SK-N-SH treated with all-trans-retinoic acid at 6 μM for 48 hours (cell line): ENCODE measurements at regions not wholly inside any gene's neighbourhood (a gene's known extent, or its start where the extent isn't known, plus 50 kb on each side); places are given as distances from the start of the nearest gene placed in this dataset.

ENCODE experiments used
- ATAC-seq: fragments of 200-7000 bp; cut with Tn5 transposase; 3 replicates; pipeline ENCODE4 v1.9.1; 2020; ENCODE audit warnings: mild to moderate bottlenecking, moderate library complexity
- ARNTL ChIP-seq: fragments of 450-650 bp; formaldehyde crosslinking; IDR thresholded peaks from 2 replicates; pipeline ENCODE4 v1.5.0; 2020; ENCODE audit warnings: low read depth, mild to moderate bottlenecking, moderate library complexity, borderline replicate concordance
- CSDC2 ChIP-seq: fragments of 250-450 bp; sonication (Bioruptor Pico); IDR thresholded peaks from 2 replicates; pipeline ENCODE4 v1.5.0; 2020; ENCODE audit warnings: mild to moderate bottlenecking, moderate library complexity
- ESRRG ChIP-seq: fragments of 250-450 bp; sonication (Bioruptor Pico); IDR thresholded peaks from 2 replicates; pipeline ENCODE4 v1.6.1; 2021; ENCODE audit warnings: mild to moderate bottlenecking
- GLIS3 ChIP-seq: fragments of 250-450 bp; sonication (Bioruptor Pico); IDR thresholded peaks from 2 replicates; pipeline ENCODE4 v1.5.0; 2020; ENCODE audit warnings: mild to moderate bottlenecking, moderate library complexity
- ISL1 ChIP-seq: fragments of 250-450 bp; sonication (Bioruptor Pico); IDR thresholded peaks from 2 replicates; pipeline ENCODE4 v2.1.2; 2022; ENCODE audit warnings: mild to moderate bottlenecking, moderate library complexity
- OSR1 ChIP-seq: fragments of 250-450 bp; sonication (Bioruptor Pico); IDR thresholded peaks from 2 replicates; pipeline ENCODE4 v1.8.0; 2022; ENCODE audit warnings: moderate library complexity, mild to moderate bottlenecking, inconsistent platforms
- PPARA ChIP-seq: fragments of 250-450 bp; sonication (Bioruptor Pico); IDR thresholded peaks from 2 replicates; pipeline ENCODE4 v1.5.0; 2020; ENCODE audit warnings: mild to moderate bottlenecking, borderline replicate concordance
- RARB ChIP-seq: fragments of 250-450 bp; sonication (Bioruptor Pico); IDR thresholded peaks from 2 replicates; pipeline ENCODE4 v1.8.0; 2021; ENCODE audit warnings: mild to moderate bottlenecking, moderate library complexity
- SNAI2 ChIP-seq: fragments of 250-450 bp; sonication (Bioruptor Pico); IDR thresholded peaks from 2 replicates; pipeline ENCODE4 v1.5.0; 2020; ENCODE audit warnings: mild to moderate bottlenecking, moderate library complexity
- TOX ChIP-seq: fragments of 250-450 bp; sonication (Bioruptor Pico); IDR thresholded peaks from 2 replicates; pipeline ENCODE4 v1.8.0; 2021; ENCODE audit warnings: mild to moderate bottlenecking, moderate library complexity, borderline replicate concordance
- ZC3H10 ChIP-seq: fragments of 250-450 bp; sonication (Bioruptor Pico); IDR thresholded peaks from 2 replicates; pipeline ENCODE4 v1.5.1; 2021; ENCODE audit warnings: mild to moderate bottlenecking, moderate library complexity
- ZFP30 ChIP-seq: fragments of 450-650 bp; formaldehyde crosslinking; IDR thresholded peaks from 2 replicates; pipeline ENCODE4 v1.5.0; 2022; ENCODE audit warnings: mild to moderate bottlenecking, moderate library complexity
- ZNF565 ChIP-seq: fragments of 450-650 bp; formaldehyde crosslinking; conservative IDR thresholded peaks from 2 replicates; pipeline ENCODE4 v1.5.0; 2020; ENCODE audit warnings: low read depth, mild to moderate bottlenecking, moderate library complexity
- ZNF70 ChIP-seq: fragments of 450-650 bp; formaldehyde crosslinking; IDR thresholded peaks from 2 replicates; pipeline ENCODE4 v1.5.0; 2020; ENCODE audit warnings: mild to moderate bottlenecking, moderate library complexity
- TF ChIP-seq, protein P1 (sequence below): fragments of 250-450 bp; sonication (Bioruptor Pico); IDR thresholded peaks from 2 replicates; pipeline ENCODE4 v1.5.1; 2020; ENCODE audit warnings: low read depth, mild to moderate bottlenecking, moderate library complexity
- TF ChIP-seq, protein P2 (sequence below): fragments of 250-450 bp; sonication (Bioruptor Pico); IDR thresholded peaks from 2 replicates; pipeline ENCODE4 v1.5.0; 2020; ENCODE audit warnings: mild to moderate bottlenecking, moderate library complexity
- TF ChIP-seq, protein P3 (sequence below): fragments of 250-450 bp; sonication (Bioruptor Pico); IDR thresholded peaks from 2 replicates; pipeline ENCODE4 v1.5.1; 2021; ENCODE audit warnings: mild to moderate bottlenecking, moderate library complexity
- TF ChIP-seq, protein P4 (sequence below): fragments of 250-450 bp; sonication (Bioruptor Pico); IDR thresholded peaks from 2 replicates; pipeline ENCODE4 v1.8.0; 2021; ENCODE audit warnings: low read depth, mild to moderate bottlenecking, moderate library complexity, borderline replicate concordance
- TF ChIP-seq, protein P5 (sequence below): fragments of 250-450 bp; sonication (Bioruptor Pico); IDR thresholded peaks from 2 replicates; pipeline ENCODE4 v1.8.0; 2020; ENCODE audit warnings: mild to moderate bottlenecking, moderate library complexity, borderline replicate concordance

DNA sequence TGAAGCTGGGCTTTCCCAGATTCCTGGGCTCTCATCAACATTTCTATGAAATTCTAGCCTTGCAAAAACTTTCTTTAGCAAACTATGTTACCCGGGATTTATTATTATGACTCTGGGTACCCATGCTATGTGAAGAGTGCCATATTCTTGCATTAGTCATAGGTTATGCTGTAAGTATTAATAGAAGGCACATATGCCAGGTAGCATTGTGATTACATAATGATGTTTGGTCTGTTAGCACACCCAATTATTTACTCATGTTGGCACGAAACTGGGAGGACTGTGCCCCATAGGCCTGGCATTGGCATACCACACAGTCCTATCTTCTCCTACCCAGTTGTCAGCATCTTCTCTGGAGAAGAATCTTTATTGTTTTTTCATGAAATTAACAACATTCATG is 171.0 kb downstream of the SLC4A3 start:
- no peak for TF ChIP-seq ISL1 (CRISPR knock-in tag)
- no peak for TF ChIP-seq TOX (CRISPR knock-in tag)
- TF ChIP-seq ZNF70 (CRISPR knock-in tag) = no peak
- TF ChIP-seq GLIS3 (CRISPR knock-in tag) = no peak
- TF ChIP-seq, protein P1, sequence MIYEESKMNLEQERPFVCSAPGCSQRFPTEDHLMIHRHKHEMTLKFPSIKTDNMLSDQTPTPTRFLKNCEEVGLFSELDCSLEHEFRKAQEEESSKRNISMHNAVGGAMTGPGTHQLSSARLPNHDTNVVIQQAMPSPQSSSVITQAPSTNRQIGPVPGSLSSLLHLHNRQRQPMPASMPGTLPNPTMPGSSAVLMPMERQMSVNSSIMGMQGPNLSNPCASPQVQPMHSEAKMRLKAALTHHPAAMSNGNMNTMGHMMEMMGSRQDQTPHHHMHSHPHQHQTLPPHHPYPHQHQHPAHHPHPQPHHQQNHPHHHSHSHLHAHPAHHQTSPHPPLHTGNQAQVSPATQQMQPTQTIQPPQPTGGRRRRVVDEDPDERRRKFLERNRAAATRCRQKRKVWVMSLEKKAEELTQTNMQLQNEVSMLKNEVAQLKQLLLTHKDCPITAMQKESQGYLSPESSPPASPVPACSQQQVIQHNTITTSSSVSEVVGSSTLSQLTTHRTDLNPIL (CRISPR knock-in tag) = no peak
- no peak for TF ChIP-seq ARNTL (CRISPR knock-in tag)
- TF ChIP-seq CSDC2 (CRISPR knock-in tag) = no peak
- no peak for TF ChIP-seq ESRRG (CRISPR knock-in tag)
- TF ChIP-seq, protein P2, sequence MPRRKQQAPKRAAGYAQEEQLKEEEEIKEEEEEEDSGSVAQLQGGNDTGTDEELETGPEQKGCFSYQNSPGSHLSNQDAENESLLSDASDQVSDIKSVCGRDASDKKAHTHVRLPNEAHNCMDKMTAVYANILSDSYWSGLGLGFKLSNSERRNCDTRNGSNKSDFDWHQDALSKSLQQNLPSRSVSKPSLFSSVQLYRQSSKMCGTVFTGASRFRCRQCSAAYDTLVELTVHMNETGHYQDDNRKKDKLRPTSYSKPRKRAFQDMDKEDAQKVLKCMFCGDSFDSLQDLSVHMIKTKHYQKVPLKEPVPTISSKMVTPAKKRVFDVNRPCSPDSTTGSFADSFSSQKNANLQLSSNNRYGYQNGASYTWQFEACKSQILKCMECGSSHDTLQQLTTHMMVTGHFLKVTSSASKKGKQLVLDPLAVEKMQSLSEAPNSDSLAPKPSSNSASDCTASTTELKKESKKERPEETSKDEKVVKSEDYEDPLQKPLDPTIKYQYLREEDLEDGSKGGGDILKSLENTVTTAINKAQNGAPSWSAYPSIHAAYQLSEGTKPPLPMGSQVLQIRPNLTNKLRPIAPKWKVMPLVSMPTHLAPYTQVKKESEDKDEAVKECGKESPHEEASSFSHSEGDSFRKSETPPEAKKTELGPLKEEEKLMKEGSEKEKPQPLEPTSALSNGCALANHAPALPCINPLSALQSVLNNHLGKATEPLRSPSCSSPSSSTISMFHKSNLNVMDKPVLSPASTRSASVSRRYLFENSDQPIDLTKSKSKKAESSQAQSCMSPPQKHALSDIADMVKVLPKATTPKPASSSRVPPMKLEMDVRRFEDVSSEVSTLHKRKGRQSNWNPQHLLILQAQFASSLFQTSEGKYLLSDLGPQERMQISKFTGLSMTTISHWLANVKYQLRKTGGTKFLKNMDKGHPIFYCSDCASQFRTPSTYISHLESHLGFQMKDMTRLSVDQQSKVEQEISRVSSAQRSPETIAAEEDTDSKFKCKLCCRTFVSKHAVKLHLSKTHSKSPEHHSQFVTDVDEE = no peak
- TF ChIP-seq, protein P3, sequence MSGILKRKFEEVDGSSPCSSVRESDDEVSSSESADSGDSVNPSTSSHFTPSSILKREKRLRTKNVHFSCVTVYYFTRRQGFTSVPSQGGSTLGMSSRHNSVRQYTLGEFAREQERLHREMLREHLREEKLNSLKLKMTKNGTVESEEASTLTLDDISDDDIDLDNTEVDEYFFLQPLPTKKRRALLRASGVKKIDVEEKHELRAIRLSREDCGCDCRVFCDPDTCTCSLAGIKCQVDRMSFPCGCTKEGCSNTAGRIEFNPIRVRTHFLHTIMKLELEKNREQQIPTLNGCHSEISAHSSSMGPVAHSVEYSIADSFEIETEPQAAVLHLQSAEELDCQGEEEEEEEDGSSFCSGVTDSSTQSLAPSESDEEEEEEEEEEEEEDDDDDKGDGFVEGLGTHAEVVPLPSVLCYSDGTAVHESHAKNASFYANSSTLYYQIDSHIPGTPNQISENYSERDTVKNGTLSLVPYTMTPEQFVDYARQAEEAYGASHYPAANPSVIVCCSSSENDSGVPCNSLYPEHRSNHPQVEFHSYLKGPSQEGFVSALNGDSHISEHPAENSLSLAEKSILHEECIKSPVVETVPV (CRISPR knock-in tag) = no peak
- ATAC-seq = no peak

DNA sequence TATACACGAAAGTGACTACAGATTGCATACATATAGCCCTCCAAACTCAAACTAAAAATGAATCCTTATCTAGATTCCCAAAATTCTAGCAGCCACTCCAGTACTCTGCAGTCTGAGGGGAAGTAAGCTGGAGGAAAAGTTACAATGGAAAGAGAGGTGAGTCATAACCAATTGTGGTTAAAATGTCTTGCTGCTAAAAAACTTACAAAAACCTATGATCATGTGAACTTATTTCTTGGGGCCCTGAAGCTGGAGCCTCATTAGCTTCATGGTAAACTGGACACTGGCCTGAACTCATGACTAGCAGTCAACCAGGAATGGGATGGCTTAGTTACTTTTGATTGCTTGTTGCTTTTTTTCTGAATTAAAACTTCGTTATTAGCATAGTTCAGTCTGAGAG is 175.9 kb downstream of the SLC4A3 start:
- TF ChIP-seq PPARA (CRISPR knock-in tag) (no peak), OSR1 (CRISPR knock-in tag) (no peak), RARB (CRISPR knock-in tag) (no peak), ZNF565 (CRISPR knock-in tag) (no peak), ZC3H10 (CRISPR knock-in tag) (no peak), SNAI2 (no peak), ZFP30 (no peak)
- TF ChIP-seq, protein P4, sequence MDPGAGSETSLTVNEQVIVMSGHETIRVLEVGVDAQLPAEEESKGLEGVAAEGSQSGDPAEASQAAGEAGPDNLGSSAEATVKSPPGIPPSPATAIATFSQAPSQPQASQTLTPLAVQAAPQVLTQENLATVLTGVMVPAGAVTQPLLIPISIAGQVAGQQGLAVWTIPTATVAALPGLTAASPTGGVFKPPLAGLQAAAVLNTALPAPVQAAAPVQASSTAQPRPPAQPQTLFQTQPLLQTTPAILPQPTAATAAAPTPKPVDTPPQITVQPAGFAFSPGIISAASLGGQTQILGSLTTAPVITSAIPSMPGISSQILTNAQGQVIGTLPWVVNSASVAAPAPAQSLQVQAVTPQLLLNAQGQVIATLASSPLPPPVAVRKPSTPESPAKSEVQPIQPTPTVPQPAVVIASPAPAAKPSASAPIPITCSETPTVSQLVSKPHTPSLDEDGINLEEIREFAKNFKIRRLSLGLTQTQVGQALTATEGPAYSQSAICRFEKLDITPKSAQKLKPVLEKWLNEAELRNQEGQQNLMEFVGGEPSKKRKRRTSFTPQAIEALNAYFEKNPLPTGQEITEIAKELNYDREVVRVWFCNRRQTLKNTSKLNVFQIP (CRISPR knock-in tag) = no peak
- TF ChIP-seq, protein P5, sequence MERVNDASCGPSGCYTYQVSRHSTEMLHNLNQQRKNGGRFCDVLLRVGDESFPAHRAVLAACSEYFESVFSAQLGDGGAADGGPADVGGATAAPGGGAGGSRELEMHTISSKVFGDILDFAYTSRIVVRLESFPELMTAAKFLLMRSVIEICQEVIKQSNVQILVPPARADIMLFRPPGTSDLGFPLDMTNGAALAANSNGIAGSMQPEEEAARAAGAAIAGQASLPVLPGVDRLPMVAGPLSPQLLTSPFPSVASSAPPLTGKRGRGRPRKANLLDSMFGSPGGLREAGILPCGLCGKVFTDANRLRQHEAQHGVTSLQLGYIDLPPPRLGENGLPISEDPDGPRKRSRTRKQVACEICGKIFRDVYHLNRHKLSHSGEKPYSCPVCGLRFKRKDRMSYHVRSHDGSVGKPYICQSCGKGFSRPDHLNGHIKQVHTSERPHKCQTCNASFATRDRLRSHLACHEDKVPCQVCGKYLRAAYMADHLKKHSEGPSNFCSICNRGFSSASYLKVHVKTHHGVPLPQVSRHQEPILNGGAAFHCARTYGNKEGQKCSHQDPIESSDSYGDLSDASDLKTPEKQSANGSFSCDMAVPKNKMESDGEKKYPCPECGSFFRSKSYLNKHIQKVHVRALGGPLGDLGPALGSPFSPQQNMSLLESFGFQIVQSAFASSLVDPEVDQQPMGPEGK (CRISPR knock-in tag) = no peak
- TF ChIP-seq, protein P3 (CRISPR knock-in tag) = no peak
- TF ChIP-seq, protein P2 = no peak
- TF ChIP-seq, protein P1 (CRISPR knock-in tag) = no peak
- ATAC-seq = no peak
